ENCODE measurements at regions not wholly inside any gene's neighbourhood (a gene's known extent, or its start where the extent isn't known, plus 50 kb on each side); places are given as distances from the start of the nearest gene placed in this dataset.
"Not testable (repeated sequence)": the region's sequence is repeated elsewhere in the genome, so short reads cannot be mapped to it uniquely, and the experiment has no call there.

GRCh38 chr14:96683562-96684289, 113.5 kb upstream of the VRK1 start:
- no peak for DNase-seq (ENCODE audit: low read depth in 2 of 3, low spot score in 1 of 3)

GRCh38 chr14:96686126-96686525, 111.1 kb upstream of the VRK1 start:
- no peak for DNase-seq (ENCODE audit: low read depth in 2 of 3, low spot score in 1 of 3)

GRCh38 chr14:96688629-96689028, 108.6 kb upstream of the VRK1 start:
- no peak for DNase-seq (ENCODE audit: low read depth in 2 of 3, low spot score in 1 of 3)

GRCh38 chr14:96690713-96691383, 106.3 kb upstream of the VRK1 start:
- no peak for DNase-seq (ENCODE audit: low read depth in 2 of 3, low spot score in 1 of 3)

GRCh38 chr14:96693252-96693820, 103.8 kb upstream of the VRK1 start:
- no peak for DNase-seq (ENCODE audit: low read depth in 2 of 3, low spot score in 1 of 3)

GRCh38 chr14:96693987-96694386, 103.2 kb upstream of the VRK1 start:
- no peak for DNase-seq (ENCODE audit: low read depth in 2 of 3, low spot score in 1 of 3)

- DNase-seq (ENCODE audit: low read depth in 2 of 3, low spot score in 1 of 3): peak in 2 of 3 donors; percentile 2 to 5
Measured at GRCh38 chr14:96698960-96699539, 98.1 kb upstream of the VRK1 start.

- DNase-seq (ENCODE audit: low read depth in 2 of 3, low spot score in 1 of 3): no peak
Measured at GRCh38 chr14:96699666-96700065, 97.5 kb upstream of the VRK1 start.

- no peak for DNase-seq (ENCODE audit: low read depth in 2 of 3, low spot score in 1 of 3)
Measured at GRCh38 chr14:96702831-96703230, 94.4 kb upstream of the VRK1 start.

GRCh38 chr14:96705422-96706092, 91.6 kb upstream of the VRK1 start:
- no peak for DNase-seq (ENCODE audit: low read depth in 2 of 3, low spot score in 1 of 3)

- no peak for DNase-seq (ENCODE audit: low read depth in 2 of 3, low spot score in 1 of 3)
Measured at GRCh38 chr14:96706893-96707292, 90.3 kb upstream of the VRK1 start.

- DNase-seq (ENCODE audit: low read depth in 2 of 3, low spot score in 1 of 3): no peak
Measured at GRCh38 chr14:96710060-96710666, 87.0 kb upstream of the VRK1 start.

GRCh38 chr14:96711559-96712267, 85.5 kb upstream of the VRK1 start:
- no peak for DNase-seq (ENCODE audit: low read depth in 2 of 3, low spot score in 1 of 3)

- DNase-seq (ENCODE audit: low read depth in 2 of 3, low spot score in 1 of 3): no peak
Measured at GRCh38 chr14:96713426-96713825, 83.8 kb upstream of the VRK1 start.

GRCh38 chr14:96714537-96714936, 82.6 kb upstream of the VRK1 start:
- not testable (repeated sequence) for DNase-seq (ENCODE audit: low read depth in 2 of 3, low spot score in 1 of 3)

GRCh38 chr14:96717116-96717515, 80.1 kb upstream of the VRK1 start:
- DNase-seq (ENCODE audit: low read depth in 2 of 3, low spot score in 1 of 3): no peak

- DNase-seq (ENCODE audit: low read depth in 2 of 3, low spot score in 1 of 3): no peak
Measured at GRCh38 chr14:96718407-96718806, 78.8 kb upstream of the VRK1 start.

GRCh38 chr14:96720702-96721101, 76.5 kb upstream of the VRK1 start:
- not testable (repeated sequence) for DNase-seq (ENCODE audit: low read depth in 2 of 3, low spot score in 1 of 3)

GRCh38 chr14:96722736-96723135, 74.4 kb upstream of the VRK1 start:
- no peak for DNase-seq (ENCODE audit: low read depth in 2 of 3, low spot score in 1 of 3)

- DNase-seq (ENCODE audit: low read depth in 2 of 3, low spot score in 1 of 3): no peak
Measured at GRCh38 chr14:96723946-96724345, 73.2 kb upstream of the VRK1 start.

Data from stimulated activated CD4-positive, alpha-beta T cell treated with anti-CD3 and anti-CD28 coated beads, Interleukin-12 subunit alpha, Interleukin-12 subunit beta, amount 100 ng/mL, for 48 hours (primary cell).